HG02763 (cell line): ENCODE measurements at regions not wholly inside any gene's neighbourhood (a gene's known extent, or its start where the extent isn't known, plus 50 kb on each side); places are given as distances from the start of the nearest gene placed in this dataset.

Experiments
- ATAC-seq: cut with Tn5 transposase; IDR thresholded peaks from one replicate; pipeline ENCODE4 v1.9.1; 2021; ENCODE audit warnings: mild to moderate bottlenecking, moderate library complexity; ENCODE audit not compliant: unreplicated experiment

GRCh38 chr11:29959488-29959887 is 57.3 kb downstream of the KCNA4 start:
- ATAC-seq, result no peak

- ATAC-seq, result no peak
These were observed 59.4 kb downstream of the KCNA4 start for GRCh38 chr11:29957431-29957830.

- no peak for ATAC-seq
These were observed 60.7 kb downstream of the KCNA4 start for GRCh38 chr11:29956076-29956556.

GRCh38 chr11:29943347-29943746 is 73.5 kb downstream of the KCNA4 start:
- ATAC-seq, result no peak

- ATAC-seq, result no peak
These were observed 79.3 kb downstream of the KCNA4 start for GRCh38 chr11:29937526-29937925.

GRCh38 chr11:29934115-29934638 is 82.7 kb downstream of the KCNA4 start:
- ATAC-seq, result no peak

GRCh38 chr11:29916040-29916439 is 100.8 kb downstream of the KCNA4 start:
- no peak for ATAC-seq

GRCh38 chr11:29914203-29914930 is 102.5 kb downstream of the KCNA4 start:
- ATAC-seq, result no peak

GRCh38 chr11:29913352-29913751 is 103.5 kb downstream of the KCNA4 start:
- ATAC-seq, result no peak

GRCh38 chr11:29900382-29900781 is 116.4 kb downstream of the KCNA4 start:
- ATAC-seq, result no peak

- ATAC-seq, result no peak
These were observed 137.3 kb downstream of the KCNA4 start for GRCh38 chr11:29879560-29879959.

- no peak for ATAC-seq
These were observed 140.6 kb downstream of the KCNA4 start for GRCh38 chr11:29876192-29876591.

- no peak for ATAC-seq
These were observed 169.6 kb downstream of the KCNA4 start for GRCh38 chr11:29847219-29847618.

GRCh38 chr11:29844701-29845379 is 172.0 kb downstream of the KCNA4 start:
- no peak for ATAC-seq

GRCh38 chr11:29844031-29844430 is 172.8 kb downstream of the KCNA4 start:
- no peak for ATAC-seq

- no peak for ATAC-seq
These were observed 174.8 kb downstream of the KCNA4 start for GRCh38 chr11:29842061-29842460.

- no peak for ATAC-seq
These were observed 190.0 kb downstream of the KCNA4 start for GRCh38 chr11:29826878-29827277.

GRCh38 chr11:29816359-29816758 is 200.5 kb downstream of the KCNA4 start:
- no peak for ATAC-seq

- ATAC-seq, result no peak
These were observed 207.7 kb downstream of the KCNA4 start for GRCh38 chr11:29809121-29809520.

- no peak for ATAC-seq
These were observed 214.3 kb downstream of the KCNA4 start for GRCh38 chr11:29802522-29802921.

- no peak for ATAC-seq
These were observed 215.3 kb downstream of the KCNA4 start for GRCh38 chr11:29801561-29801960.

- no peak for ATAC-seq
These were observed 230.7 kb downstream of the KCNA4 start for GRCh38 chr11:29786092-29786491.
